Epithelial cell of proximal tubule (primary cell): ENCODE measurements at regions not wholly inside any gene's neighbourhood (a gene's known extent, or its start where the extent isn't known, plus 50 kb on each side); places are given as distances from the start of the nearest gene placed in this dataset.
A peak's percentile ranks its signal among the peaks of the same experiment; 100 is the strongest.

Source experiments
- DNase-seq: peaks from one replicate; pipeline ENCODE4 v3.0.0-alpha.2; 2011; ENCODE audit warnings: low read depth
- H3K4me3 ChIP-seq: 2 replicates; pipeline ENCODE4 v1.5.1; 2011; ENCODE audit warnings: low read depth, mild to moderate bottlenecking, low read length
- TF ChIP-seq, protein P1 (sequence below): conservative IDR thresholded peaks from 2 replicates; pipeline ENCODE4 v1.5.1; 2012; ENCODE audit warnings: low read depth, mild to moderate bottlenecking, low read length

- DNase-seq: no peak
- H3K4me3 ChIP-seq: no peak overlapping the region
- TF ChIP-seq, protein P1, sequence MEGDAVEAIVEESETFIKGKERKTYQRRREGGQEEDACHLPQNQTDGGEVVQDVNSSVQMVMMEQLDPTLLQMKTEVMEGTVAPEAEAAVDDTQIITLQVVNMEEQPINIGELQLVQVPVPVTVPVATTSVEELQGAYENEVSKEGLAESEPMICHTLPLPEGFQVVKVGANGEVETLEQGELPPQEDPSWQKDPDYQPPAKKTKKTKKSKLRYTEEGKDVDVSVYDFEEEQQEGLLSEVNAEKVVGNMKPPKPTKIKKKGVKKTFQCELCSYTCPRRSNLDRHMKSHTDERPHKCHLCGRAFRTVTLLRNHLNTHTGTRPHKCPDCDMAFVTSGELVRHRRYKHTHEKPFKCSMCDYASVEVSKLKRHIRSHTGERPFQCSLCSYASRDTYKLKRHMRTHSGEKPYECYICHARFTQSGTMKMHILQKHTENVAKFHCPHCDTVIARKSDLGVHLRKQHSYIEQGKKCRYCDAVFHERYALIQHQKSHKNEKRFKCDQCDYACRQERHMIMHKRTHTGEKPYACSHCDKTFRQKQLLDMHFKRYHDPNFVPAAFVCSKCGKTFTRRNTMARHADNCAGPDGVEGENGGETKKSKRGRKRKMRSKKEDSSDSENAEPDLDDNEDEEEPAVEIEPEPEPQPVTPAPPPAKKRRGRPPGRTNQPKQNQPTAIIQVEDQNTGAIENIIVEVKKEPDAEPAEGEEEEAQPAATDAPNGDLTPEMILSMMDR: no peak
Observed at GRCh38 chr1:116819081-116819480, 64.9 kb downstream of the CD2 start.

GRCh38 chr1:116820369-116820768, 66.1 kb downstream of the CD2 start:
- TF ChIP-seq, protein P1: no peak
- peak; percentile 95 for DNase-seq

DNA sequence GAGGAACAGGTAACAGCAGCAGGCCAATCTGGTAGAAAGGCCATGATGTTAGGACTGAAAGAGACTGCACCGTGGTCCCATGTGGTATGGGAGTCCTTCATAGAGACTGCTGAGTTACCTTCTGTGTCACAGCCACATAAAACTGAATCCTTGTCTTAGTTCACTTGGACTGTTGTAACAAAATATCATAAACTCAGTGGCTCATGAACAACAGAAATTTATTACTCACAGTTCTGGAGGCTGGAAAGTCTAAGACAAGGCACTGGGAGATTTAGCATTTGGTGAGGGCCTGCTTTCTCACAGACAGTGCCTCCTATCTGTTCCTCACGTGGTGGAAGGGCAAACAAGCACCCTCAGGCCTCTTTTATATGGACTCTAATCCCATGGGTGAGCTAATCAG, 67.5 kb downstream of the CD2 start:
- no peak for DNase-seq
- TF ChIP-seq, protein P1: no peak
- no peak overlapping the region for H3K4me3 ChIP-seq

More at GRCh38 chr1:116820369-116820768, 66.1 kb downstream of the CD2 start:
- H3K4me3 ChIP-seq: no peak overlapping the region

DNA sequence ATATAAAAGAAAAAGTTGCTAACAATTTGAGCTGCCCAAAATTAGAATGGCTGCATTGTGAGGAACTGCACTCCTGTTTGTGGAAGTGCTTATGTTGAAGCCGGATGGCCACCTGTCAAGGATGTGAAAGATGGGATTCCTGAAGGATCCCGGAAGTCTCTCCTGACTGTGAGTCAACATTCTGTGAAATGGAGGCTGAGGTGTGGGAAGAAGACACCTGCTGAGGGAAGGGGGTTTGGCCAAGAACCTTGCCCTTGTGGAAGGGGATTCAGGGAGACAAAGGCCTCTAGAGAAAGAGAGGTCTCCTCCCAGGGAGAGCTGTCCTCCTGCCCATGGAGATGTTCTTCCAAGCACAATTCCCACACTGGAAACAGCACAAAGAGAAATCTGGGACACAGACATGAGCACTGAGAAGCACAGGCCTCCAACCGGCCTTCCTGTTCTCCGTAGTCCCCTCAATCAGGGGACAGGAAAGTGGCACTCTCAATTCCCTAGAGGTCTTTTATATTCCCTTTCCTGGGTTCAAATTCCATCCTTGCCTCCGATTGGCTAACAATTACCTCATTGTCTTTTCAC, 70.5 kb downstream of the CD2 start:
- no peak overlapping the region for H3K4me3 ChIP-seq
- DNase-seq: no peak
- TF ChIP-seq, protein P1: no peak

DNA sequence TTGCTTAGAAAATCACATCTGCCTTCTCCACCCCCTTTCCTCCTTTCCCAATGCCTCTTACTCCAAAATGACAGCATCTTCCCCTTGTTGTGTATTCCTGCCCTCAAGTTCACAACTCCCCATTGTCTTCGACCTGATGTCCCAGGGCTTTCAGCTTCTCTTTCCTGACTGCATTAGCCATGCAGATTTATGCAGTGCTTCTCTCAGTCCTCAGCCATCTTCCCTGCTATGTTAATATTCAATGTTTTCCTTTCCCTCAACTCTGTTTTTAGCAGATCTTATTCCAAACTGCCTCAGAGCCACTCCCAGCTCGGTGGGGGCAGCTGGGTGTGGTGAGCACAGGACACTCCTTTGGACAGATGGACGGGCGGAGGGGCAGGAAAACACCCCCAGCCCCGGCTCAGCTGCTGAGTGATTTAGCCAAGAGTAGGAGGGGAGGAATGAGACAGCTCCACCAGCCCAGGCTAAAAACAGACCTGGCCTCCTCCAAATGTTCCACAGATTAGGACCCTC, 71.0 kb downstream of the CD2 start:
- no peak overlapping the region for H3K4me3 ChIP-seq
- TF ChIP-seq, protein P1: no peak
- DNase-seq: no peak

GRCh38 chr1:116825720-116826438, 71.6 kb downstream of the CD2 start:
- TF ChIP-seq, protein P1: no peak
- no peak for DNase-seq
- no peak overlapping the region for H3K4me3 ChIP-seq
